T-cell (primary cell): ENCODE measurements at regions not wholly inside any gene's neighbourhood (a gene's known extent, or its start where the extent isn't known, plus 50 kb on each side); places are given as distances from the start of the nearest gene placed in this dataset.
"Not testable (repeated sequence)": the region's sequence is repeated elsewhere in the genome, so short reads cannot be mapped to it uniquely, and the experiment has no call there.

Experiments used
- ATAC-seq, 4 experiments: fragments of 200-7000 bp in 3 of 4; fragments of 150-1000 bp in 1 of 4; cut with Tn5 transposase; replicated peaks in 1 of 4; 1 replicate in 3 of 4; 2 replicates in 1 of 4; pipeline ENCODE4 v1.10.0; 2021; ENCODE audit warnings: moderate library complexity in 3 of 4, mild to moderate bottlenecking in 2 of 4, moderate number of reproducible peaks in 1 of 4
- CTCF ChIA-PET, 2 donors: fragments of 300-600 bp; sonication (Branson Sonifier 250); formaldehyde crosslinking; loops; one replicate each; lab custom pipeline; 2022; ENCODE audit warnings: antibody characterized with exemption in 2 of 2; lab: Charles Lee
- POLR2A ChIA-PET, 2 donors: fragments of 300-600 bp; sonication (Branson Sonifier 250); formaldehyde crosslinking; loops; one replicate each; lab custom pipeline; 2022; ENCODE audit warnings: antibody characterized with exemption in 2 of 2; lab: Charles Lee
- DNase-seq, 35 experiments: peaks; one replicate each; pipeline versions ENCODE4 v3.0.0 to v3.0.0-alpha.2; 2013 to 2023
- H3K27ac ChIP-seq: one replicate; pipeline ENCODE4 v1.5.1; 2013; ENCODE audit warnings: low read length
- H3K27me3 ChIP-seq, 2 experiments: replicated peaks in 1 of 2; 1 replicate in 1 of 2; 2 replicates in 1 of 2; pipeline versions ENCODE4 v1.6.1 to v1.7.0; 2013; ENCODE audit warnings: low read length in 1 of 2, mixed read lengths in 1 of 2; ENCODE audit not compliant: control insufficient read depth in 2 of 2, insufficient read depth in 2 of 2; ENCODE audit errors: extremely low read depth in 1 of 2
- H3K36me3 ChIP-seq, 2 donors: 1 replicate in 1 of 2; 2 replicates in 1 of 2; pipeline versions ENCODE4 v1.6.1 to v1.7.0; 2013; ENCODE audit warnings: low read length in 1 of 2; ENCODE audit not compliant: control insufficient read depth in 2 of 2, insufficient read depth in 1 of 2; ENCODE audit errors: extremely low read depth in 1 of 2
- H3K4me1 ChIP-seq, 2 experiments: 1 replicate in 1 of 2; 2 replicates in 1 of 2; pipeline versions ENCODE4 v1.6.1 to v1.7.0; 2013; ENCODE audit warnings: low read length in 2 of 2, mixed read lengths in 1 of 2; ENCODE audit not compliant: insufficient read depth in 2 of 2, control insufficient read depth in 1 of 2; ENCODE audit errors: extremely low read depth in 1 of 2
- H3K4me3 ChIP-seq, 2 donors: 1 replicate in 1 of 2; 2 replicates in 1 of 2; pipeline versions ENCODE4 v1.5.1 to v1.7.0; 2013; ENCODE audit warnings: mild to moderate bottlenecking in 2 of 2, low read length in 1 of 2, moderate library complexity in 1 of 2; ENCODE audit not compliant: control insufficient read depth in 1 of 2; ENCODE audit errors: extremely low read depth in 1 of 2
- H3K9me3 ChIP-seq: 2 replicates; pipeline ENCODE4 v1.7.0; 2013
- H3K27ac Mint-ChIP-seq, 2 donors: one replicate each; pipeline ENCODE4 v1.8.0; 2020 to 2021; ENCODE audit warnings: mild to moderate bottlenecking in 2 of 2, mixed read lengths in 2 of 2
- H3K27me3 Mint-ChIP-seq, 2 donors: one replicate each; pipeline ENCODE4 v1.8.0; 2021 to 2022; ENCODE audit warnings: mixed read lengths in 2 of 2
- H3K36me3 Mint-ChIP-seq: one replicate; pipeline ENCODE4 v1.8.0; 2021; ENCODE audit warnings: mixed read lengths
- H3K4me1 Mint-ChIP-seq, 3 donors: one replicate each; pipeline ENCODE4 v1.8.0; 2020 to 2022; ENCODE audit warnings: mixed read lengths in 3 of 3, mild to moderate bottlenecking in 1 of 3
- H3K4me3 Mint-ChIP-seq, 3 donors: one replicate each; pipeline ENCODE4 v1.8.0; 2020 to 2022; ENCODE audit warnings: mild to moderate bottlenecking in 3 of 3, mixed read lengths in 3 of 3, moderate library complexity in 3 of 3
- H3K9me3 Mint-ChIP-seq, 3 donors: one replicate each; pipeline ENCODE4 v1.8.0; 2020 to 2022; ENCODE audit warnings: mixed read lengths in 3 of 3
- WGBS: methylation state at CpG from one replicate; pipeline ENCODE4 v1.1.5; 2013; ENCODE audit warnings: missing lambda C conversion rate; ENCODE audit not compliant: insufficient coverage; 5-methylcytosine and 5-hydroxymethylcytosine counted together

DNA sequence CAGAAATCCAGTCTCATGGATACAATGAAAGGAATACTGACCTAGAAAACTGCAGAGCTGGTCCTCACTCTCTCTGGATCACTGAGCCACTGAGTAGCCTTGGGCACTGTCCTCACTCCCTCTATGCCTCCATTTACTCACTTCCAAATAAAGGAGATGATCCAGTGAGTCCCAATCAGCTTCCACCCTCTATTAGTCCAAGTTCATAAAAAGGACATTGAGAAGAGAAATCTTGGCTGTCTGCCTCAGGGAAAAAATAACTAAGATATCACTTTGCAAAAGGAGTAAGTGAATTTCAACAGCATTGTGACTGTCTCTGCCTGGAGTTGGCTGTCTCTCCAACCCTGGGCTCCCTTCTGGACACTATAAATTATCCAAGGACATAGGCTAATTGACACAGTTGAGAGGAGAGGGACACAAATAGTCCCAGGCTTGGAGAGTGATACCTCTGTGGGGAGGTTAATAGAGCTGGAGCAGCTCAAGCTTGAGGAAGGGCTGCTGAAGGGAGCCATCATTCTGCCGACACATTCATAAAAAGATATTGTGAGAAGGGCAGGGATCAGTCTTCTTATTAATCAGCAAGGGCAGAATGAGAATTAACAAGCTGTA lies 572.3 kb downstream of the RAB28 start:
- ChIA-PET POLR2A (interaction anchor here in 1 of 2 donors (0.7 kb wide), 1 partner anchor 21 kb away, joined by 3 read pairs; no protein-coding TSS in a partner anchor), CTCF (no interaction called here)
- no peak overlapping the region for H3K4me3 Mint-ChIP-seq
- DNase-seq = no peak
- no peaks in the 10 kb centered on the region for H3K27me3 Mint-ChIP-seq
- Histone ChIP-seq H3K9me3 (no peaks in the 10 kb centered on the region), H3K4me3 (no peak overlapping the region), H3K4me1 (no peaks in the 10 kb centered on the region), H3K27me3 (no peaks in the 10 kb centered on the region), H3K27ac (no peak overlapping the region), H3K36me3 (no peaks in the 10 kb centered on the region)
- no peak overlapping the region for H3K27ac Mint-ChIP-seq
- peaks cover 0 to 20% (median 18%) of the 10 kb centered on the region in 3 donors for H3K9me3 Mint-ChIP-seq
- ATAC-seq = no peak
- no peaks in the 10 kb centered on the region for H3K36me3 Mint-ChIP-seq
- no peaks in the 10 kb centered on the region for H3K4me1 Mint-ChIP-seq
- 80% methylated on average over 1 of the region's 1 CpG for WGBS

DNA sequence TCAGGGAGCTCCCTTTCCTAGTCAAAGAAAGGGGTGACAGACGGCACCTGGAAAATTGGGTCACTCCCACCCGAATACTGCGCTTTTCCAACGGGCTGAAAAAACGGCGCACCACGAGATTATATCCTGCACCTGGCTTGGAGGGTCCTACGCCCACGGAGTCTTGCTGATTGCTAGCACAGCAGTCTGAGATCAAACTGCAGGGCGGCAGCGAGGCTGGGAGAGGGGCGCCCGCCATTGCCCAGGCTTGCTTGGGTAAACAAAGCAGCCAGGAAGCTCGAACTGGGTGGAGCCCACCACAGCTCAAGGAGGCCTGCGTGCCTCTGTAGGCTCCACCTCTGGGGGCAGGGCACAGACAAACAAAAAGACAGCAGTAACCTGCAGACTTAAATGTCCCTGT lies 580.5 kb downstream of the RAB28 start:
- H3K9me3 ChIP-seq, H3K27me3 ChIP-seq, DNase-seq, H3K4me1 Mint-ChIP-seq, H3K4me3 Mint-ChIP-seq, CTCF ChIA-PET, POLR2A ChIA-PET, H3K27me3 Mint-ChIP-seq, H3K4me3 ChIP-seq, H3K36me3 Mint-ChIP-seq, H3K27ac ChIP-seq, H3K9me3 Mint-ChIP-seq, H3K36me3 ChIP-seq, H3K4me1 ChIP-seq, ATAC-seq, H3K27ac Mint-ChIP-seq: not testable (repeated sequence)
- 75% methylated on average over 7 of the region's 15 CpGs for WGBS

DNA sequence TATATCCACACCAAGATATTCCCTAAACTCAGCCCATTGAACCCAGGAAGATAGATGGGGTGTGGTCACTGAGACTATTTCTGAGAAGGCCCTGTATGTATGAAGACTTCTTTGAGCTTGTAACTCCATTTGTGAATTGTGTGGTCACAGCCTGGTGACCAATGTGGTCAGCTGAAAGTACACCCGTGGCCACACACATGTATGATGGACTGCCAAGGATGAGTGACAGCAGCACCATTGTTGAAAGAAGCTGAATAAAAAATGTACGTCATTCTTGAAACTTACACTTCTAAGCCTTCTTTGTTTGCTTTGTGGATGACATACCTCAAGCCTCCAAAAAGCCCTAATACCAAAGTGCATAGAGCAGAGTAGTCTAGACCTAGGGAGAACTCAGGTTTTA lies 581.4 kb downstream of the RAB28 start:
- WGBS = no CpG with 5 or more reads among the region's 2 CpGs
- Histone ChIP-seq H3K27me3 (no peaks in the 10 kb centered on the region), H3K36me3 (no peaks in the 10 kb centered on the region), H3K4me1 (no peaks in the 10 kb centered on the region), H3K27ac (no peak overlapping the region), H3K4me3 (no peak overlapping the region), H3K9me3 (no peaks in the 10 kb centered on the region)
- no peak overlapping the region for H3K27ac Mint-ChIP-seq
- H3K4me1 Mint-ChIP-seq = no peaks in the 10 kb centered on the region
- no peaks in the 10 kb centered on the region for H3K36me3 Mint-ChIP-seq
- H3K4me3 Mint-ChIP-seq = no peak overlapping the region
- ChIA-PET CTCF (no interaction called here), POLR2A (no interaction called here)
- no peaks in the 10 kb centered on the region for H3K27me3 Mint-ChIP-seq
- no peak for ATAC-seq
- peaks cover 0 to 8% (median 6%) of the 10 kb centered on the region in 3 donors for H3K9me3 Mint-ChIP-seq
- DNase-seq = no peak

DNA sequence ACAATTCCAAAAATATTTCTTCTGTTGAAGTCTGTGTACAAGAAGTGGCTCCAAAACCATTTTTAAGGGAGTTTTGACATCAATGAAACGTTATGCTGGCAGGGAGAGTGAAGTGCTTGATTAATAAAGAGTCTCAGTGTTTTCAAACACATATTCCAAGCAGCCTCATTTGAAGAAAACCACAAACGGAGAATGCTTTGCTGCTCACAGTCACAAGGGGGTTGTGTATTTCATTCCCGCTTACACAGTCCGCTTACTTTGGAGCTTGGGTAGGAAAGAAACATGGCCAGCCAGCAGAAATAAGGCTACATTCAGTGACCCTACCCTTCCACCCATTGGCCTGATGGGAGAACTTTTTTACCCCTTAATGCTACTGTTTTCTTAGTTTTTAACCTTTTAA lies 586.2 kb downstream of the RAB28 start:
- no peaks in the 10 kb centered on the region for H3K4me1 ChIP-seq
- H3K4me3 ChIP-seq = no peak overlapping the region
- no peaks in the 10 kb centered on the region for H3K36me3 Mint-ChIP-seq
- POLR2A ChIA-PET = no interaction called here
- WGBS = no CpG with 5 or more reads among the region's 4 CpGs
- peaks cover 0 to 8% (median 4%) of the 10 kb centered on the region in 3 donors for H3K9me3 Mint-ChIP-seq
- CTCF ChIA-PET = no interaction called here
- no peak overlapping the region for H3K4me3 Mint-ChIP-seq
- H3K27ac ChIP-seq = no peak overlapping the region
- H3K36me3 ChIP-seq = no peaks in the 10 kb centered on the region
- DNase-seq (no peak), ATAC-seq (no peak)
- H3K27ac Mint-ChIP-seq = no peak overlapping the region
- no peaks in the 10 kb centered on the region for H3K9me3 ChIP-seq
- H3K27me3 ChIP-seq = no peaks in the 10 kb centered on the region
- no peaks in the 10 kb centered on the region for H3K4me1 Mint-ChIP-seq
- no peaks in the 10 kb centered on the region for H3K27me3 Mint-ChIP-seq

DNA sequence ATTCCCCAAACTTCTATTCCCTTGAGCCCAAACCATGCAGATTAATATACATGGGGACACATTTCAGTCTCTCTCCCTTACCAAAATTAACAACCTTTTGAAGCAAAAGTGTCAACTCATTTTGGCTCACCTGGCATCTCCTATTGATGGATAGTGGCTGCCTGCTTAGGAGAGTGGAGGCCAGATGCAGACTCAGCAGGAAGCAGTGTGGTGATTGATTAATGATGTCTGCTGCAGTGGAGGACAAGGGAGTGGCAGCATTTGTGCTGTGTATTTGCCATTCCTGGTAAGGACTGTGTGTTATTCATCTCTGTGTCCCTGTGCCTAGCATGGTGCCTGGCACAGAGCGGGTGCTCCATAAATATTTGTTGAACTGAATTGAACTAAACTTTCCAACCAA lies 590.1 kb downstream of the RAB28 start:
- DNase-seq (no peak), ATAC-seq (no peak)
- no CpG with 5 or more reads among the region's 1 CpG for WGBS
- CTCF ChIA-PET = no interaction called here
- Histone ChIP-seq H3K4me3 (no peak overlapping the region), H3K27me3 (no peaks in the 10 kb centered on the region), H3K4me1 (no peaks in the 10 kb centered on the region), H3K36me3 (no peaks in the 10 kb centered on the region), H3K27ac (no peak overlapping the region), H3K9me3 (no peaks in the 10 kb centered on the region)
- Mint-ChIP-seq H3K27me3 (no peaks in the 10 kb centered on the region), H3K36me3 (peaks cover 3% of the 10 kb centered on the region), H3K4me3 (no peak overlapping the region), H3K9me3 (peaks cover 0 to 4% (median 4%) of the 10 kb centered on the region in 3 donors), H3K4me1 (no peaks in the 10 kb centered on the region), H3K27ac (no peak overlapping the region)
- POLR2A ChIA-PET = no interaction called here

DNA sequence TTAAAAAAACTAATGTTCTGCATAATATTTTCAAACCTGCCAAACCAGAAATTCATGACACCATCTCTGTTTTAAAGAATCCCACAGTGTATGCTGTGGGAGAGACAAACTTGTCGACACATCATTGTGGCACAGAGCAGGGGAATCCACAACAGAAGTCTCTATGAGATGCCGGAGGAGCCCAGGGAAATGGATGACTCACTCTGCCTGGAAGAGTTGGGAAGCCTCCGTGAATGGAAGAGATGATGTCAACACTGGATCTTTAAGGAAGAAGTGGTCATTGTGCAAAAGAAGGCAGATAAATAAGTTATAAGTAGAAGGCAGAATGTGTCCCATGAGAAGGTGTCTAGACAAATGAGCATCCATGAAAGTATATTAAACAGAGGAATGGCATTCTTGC lies 595.1 kb downstream of the RAB28 start:
- ChIA-PET CTCF (no interaction called here), POLR2A (no interaction called here)
- Histone ChIP-seq H3K27ac (no peak overlapping the region), H3K27me3 (no peaks in the 10 kb centered on the region), H3K4me3 (no peak overlapping the region), H3K9me3 (no peaks in the 10 kb centered on the region), H3K4me1 (no peaks in the 10 kb centered on the region), H3K36me3 (no peaks in the 10 kb centered on the region)
- Mint-ChIP-seq H3K27me3 (no peaks in the 10 kb centered on the region), H3K4me3 (no peak overlapping the region), H3K4me1 (no peaks in the 10 kb centered on the region), H3K9me3 (peaks cover 0 to 10% (median 9%) of the 10 kb centered on the region in 3 donors), H3K36me3 (peaks cover 4% of the 10 kb centered on the region), H3K27ac (no peak overlapping the region)
- WGBS = 85% methylated on average over 3 of the region's 3 CpGs
- DNase-seq (no peak), ATAC-seq (no peak)
